Non-pigmented ciliary epithelial cell (primary cell): ENCODE measurements at regions not wholly inside any gene's neighbourhood (a gene's known extent, or its start where the extent isn't known, plus 50 kb on each side); places are given as distances from the start of the nearest gene placed in this dataset.

Experiments used
- DNase-seq: peaks from one replicate; pipeline ENCODE4 v3.0.0-alpha.2; 2010; ENCODE audit warnings: low read depth

DNA sequence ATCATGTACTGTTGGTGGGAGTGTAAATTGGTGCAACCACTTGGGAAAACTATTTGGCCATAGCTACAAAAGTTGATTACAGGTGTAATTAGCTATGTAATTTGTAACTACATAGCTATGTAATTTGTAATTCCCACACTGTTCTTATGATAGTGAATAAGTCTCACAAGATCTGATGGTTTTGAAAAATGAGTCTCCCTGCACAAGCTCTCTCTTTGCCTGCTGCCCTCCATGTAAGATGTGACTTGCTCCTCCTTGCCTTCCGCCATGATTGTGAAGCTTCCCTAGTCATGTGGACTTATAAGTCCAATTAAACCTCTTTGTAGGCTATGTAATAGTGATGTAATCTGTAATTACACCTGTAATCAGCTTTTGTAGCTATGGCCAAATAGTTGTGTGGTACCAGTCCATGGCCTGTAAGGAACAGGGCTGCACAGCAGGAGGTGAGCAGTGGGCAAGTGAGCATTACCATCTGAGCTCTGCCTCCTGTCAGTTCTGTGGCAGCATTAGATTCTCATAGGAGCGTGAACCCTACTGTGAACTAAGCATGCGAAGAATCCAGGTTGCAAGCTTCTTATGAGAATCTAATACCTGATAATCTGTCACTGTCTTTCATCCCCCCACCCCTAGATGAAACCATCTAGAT is 133.7 kb upstream of the COPS8 start:
- DNase-seq, result no peak

DNA sequence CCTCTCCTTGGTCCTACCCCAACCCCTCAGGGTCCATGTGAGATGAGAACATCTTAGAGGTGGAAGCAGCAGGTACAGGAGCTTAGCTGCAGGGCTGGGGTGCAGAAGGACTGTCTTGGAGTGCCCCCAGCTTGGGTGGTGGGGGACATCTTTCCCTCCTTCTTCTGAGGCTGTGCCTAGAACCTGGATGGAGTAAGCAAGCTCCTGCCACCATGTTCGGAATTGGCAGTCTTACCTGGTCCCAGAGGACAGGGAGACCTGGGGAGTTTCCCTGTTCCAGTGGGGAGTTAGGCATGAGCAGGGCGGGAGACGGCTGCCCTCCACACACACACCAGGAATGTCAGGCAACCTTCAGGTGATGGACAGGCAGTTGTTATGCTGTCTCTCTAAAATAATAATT is 131.0 kb upstream of the COPS8 start:
- DNase-seq, result no peak

DNA sequence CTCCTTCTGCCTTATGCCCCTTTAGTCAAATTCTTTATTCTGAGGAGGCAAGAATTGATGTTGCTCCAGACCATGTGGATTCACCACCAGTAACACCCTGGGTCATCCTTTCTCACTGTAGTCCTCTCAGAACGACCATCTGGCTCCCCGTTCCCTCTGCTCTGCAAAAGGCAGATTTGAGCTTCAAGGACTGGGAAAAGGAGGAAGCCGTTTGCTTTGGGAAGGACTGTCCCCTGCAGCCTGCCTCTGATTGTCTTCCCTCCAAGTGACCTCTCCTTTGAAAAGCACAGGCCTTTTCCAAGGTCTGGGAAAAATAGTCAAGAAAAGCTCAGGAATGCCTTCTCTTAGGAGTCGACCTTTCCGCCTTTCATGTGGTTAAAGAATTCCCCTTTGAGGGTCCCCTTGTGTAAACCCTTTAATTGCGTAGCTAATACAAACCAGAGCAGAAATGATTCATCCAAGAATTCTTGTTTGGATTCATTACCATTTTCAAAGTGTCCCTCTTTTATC is 130.1 kb upstream of the COPS8 start:
- no peak for DNase-seq

GRCh38 chr2:236956031-236956618 is 129.6 kb upstream of the COPS8 start:
- no peak for DNase-seq

GRCh38 chr2:236956641-236957040 is 129.0 kb upstream of the COPS8 start:
- no peak for DNase-seq

DNA sequence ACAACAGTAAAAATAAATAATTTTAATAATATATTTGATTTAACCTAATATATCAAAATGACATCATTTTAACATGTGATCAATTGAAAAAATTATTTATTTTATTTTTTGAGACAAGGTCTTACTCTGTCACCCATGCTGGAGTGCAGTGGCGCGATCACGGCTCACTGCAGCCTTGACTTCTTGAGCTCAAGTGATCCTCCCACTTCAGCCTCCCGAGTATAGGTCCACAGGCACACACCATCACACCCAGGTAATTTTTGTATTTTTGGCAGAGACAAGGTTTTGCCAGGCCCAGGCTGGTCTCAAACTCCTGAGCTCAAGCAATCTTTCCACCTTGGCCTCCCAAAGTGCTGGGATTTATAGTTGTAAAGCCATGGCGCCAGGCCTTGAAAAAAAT is 126.7 kb upstream of the COPS8 start:
- DNase-seq, result no peak

- no peak for DNase-seq
Measured at GRCh38 chr2:236959876-236960275, 125.8 kb upstream of the COPS8 start.

- DNase-seq, result no peak
Measured at GRCh38 chr2:236960531-236960930, 125.2 kb upstream of the COPS8 start.

DNA sequence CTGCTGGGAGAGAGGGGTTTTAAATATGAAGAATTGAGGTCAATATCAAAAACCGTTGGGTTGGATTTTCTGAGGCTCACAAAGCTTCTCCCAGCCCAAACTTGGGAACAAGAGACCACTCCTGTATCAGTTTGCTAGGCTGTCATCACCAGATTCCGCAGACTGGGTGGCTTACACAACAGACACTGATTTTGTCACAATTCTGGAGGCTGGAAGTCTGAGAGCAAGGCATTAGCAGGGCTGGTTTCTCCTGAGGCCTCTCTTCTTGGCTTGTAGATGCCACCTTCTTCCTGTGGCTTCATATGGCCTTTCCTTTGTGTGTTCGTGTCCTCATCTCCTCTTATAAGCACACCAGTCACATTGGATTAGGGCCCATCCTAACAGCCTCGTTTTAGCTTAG is 122.9 kb upstream of the COPS8 start:
- DNase-seq, result no peak

DNA sequence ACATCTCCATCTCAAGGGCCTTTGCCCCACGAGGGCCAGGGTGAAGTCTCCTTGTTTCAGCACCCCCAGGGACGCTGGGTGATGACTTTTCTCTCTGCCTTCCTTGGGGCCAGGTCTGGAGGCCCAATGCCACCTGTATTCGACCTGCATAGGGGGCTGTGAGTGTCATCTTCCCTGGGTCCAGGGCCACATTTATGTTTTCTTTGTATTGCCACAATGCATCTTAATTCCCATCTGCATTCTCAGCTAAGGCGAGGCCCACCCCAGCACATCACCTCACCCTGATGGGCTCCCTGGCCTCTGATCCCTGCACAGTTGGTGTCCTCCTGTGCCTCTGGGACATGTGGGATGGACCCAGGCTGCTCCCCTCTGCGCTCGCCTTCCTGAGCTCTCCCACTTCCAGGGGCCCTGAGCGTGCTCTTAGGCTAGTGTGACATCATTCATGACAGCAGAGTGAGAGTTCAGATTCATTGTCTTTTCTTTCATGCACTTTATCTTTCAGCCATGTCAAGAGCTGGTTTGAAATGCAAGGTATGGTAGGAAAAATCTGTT is 122.0 kb upstream of the COPS8 start:
- no peak for DNase-seq

- no peak for DNase-seq
Measured at GRCh38 chr2:236964291-236964690, 121.4 kb upstream of the COPS8 start.

- no peak for DNase-seq
Measured at GRCh38 chr2:236965021-236965840, 120.5 kb upstream of the COPS8 start.

DNA sequence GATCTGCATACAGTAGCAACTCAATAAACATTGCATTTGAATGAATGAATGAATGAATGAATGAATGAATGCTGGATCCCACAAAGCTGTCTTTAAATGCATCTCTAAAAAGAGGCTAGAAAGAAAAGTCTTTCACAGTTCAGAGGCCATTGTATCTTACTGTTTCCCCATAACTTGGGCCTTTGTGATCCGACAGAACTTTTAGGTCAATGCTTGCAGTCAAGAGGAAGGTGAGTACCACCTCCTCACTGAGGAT is 119.9 kb upstream of the COPS8 start:
- no peak for DNase-seq

DNA sequence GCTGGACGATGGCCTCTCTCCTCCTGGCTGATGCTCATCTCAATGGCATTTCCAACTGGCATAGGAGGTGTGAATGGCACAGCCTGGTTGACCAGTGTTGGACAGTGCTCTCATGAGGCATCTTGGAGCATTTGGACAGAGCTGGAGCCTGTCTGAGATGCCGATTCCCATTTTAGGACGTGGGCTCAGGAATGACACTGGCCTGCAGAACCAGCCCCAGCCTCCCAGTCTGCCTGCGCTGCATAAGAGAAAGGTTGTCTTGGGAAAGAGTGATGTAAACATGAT is 118.2 kb upstream of the COPS8 start:
- no peak for DNase-seq

DNA sequence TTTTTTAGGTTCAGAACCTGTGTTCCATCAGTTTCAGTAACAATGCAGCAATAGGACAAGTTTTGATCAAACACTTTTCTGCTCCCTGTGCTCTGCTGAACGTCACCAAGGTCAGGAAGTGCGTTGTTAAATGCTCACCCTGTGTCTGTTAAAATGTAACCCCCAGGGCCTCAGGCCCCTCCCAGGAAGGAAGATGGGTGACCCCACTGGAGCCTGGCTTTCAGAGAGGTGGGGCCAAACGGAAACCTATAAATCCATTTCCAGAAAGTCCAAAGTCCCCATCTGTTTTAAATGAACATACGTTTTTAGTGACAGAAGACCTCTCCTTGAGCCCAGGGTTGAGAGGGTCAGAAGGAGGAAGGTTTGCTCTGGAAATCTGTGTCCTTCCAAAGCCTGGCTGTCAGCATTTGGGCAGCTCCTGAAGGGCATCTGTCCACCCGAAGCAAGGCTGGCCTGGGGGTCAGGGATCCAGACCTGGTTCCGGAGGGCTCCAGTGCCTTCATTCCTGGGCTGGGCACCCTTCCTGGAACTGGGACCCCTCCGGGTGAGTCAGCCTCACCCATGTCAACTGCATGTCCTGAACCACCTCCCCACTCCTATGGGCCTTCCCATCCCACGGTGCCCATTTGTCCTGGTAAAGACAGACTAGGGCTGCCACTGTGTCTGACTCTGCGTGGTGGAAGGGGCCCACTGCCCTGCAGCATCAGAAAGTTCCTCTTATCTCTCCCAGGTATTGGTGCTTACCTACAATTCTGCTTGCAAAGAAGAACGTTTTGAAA is 117.4 kb upstream of the COPS8 start:
- no peak for DNase-seq

DNA sequence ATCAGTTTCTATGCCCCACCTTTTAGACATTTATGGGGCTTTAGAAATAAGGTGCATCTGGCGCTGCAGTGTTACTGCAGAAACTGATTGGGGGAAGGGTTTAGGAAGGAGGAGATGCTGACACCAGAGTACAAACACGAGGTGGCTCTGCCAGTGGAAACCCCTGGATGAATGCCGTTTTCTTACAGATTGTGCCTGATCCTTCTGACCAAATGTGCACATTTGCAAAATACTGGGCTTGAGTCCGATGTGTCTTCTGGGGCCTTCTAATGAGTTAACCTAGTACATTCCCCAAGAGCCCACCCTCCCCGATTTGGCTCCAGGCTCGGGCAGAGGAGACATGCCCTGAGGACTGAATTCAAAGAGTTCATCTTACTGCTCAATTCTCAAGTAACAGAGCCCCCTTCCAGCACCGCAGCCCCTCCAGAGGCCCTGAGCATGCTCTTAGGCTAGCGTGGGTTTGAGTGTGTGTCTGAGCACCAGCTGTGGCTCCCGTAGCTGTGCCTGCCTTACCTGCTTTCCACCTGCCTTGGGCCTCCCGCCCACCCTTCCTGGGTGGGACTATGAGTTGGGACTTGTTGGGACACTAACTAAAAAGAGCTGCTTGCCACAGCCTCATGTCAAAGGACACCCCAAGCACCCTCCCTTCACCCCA is 116.7 kb upstream of the COPS8 start:
- DNase-seq, result no peak

DNA sequence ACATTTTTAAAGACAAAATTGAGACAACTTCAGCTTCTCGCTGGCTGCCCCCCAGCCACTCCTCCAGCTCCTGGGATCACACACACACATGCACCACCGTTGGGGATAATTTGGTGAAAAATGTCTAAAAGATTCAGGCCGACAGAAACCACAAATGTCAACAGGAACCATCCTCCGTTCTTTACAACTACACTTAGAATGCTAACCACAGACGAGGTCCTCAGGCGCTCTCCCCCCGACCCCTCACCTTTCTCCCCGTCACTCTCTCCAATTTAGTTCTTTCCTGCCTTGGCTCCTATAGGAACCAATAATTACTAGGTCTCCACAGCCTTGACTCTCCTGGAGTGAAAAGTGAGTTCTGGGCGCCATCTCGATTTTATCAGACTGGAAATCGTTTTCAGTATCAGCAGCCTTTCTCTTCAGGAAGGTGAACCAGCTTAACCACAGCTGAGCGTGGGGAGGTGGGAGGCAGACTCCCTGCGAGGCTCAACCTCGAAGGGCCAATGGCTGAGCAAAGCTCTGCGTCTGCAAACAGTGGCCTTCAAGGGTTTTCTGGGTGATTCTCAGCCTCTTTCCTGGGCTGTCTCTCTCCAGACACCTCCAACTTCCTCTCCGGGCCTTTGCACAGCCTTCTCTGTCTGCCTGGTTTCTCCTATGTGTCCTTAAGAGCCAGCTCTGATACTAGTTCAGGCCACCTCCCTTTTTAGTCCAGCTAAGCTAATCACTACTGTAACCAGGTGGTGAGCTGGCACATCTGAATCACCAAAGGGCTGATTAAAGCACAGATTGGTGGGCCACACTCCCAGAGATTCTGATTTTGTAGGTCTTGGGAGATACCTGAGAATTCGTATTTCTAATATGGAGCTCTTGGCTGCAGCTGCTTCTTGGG is 115.7 kb upstream of the COPS8 start:
- DNase-seq, result no peak

DNA sequence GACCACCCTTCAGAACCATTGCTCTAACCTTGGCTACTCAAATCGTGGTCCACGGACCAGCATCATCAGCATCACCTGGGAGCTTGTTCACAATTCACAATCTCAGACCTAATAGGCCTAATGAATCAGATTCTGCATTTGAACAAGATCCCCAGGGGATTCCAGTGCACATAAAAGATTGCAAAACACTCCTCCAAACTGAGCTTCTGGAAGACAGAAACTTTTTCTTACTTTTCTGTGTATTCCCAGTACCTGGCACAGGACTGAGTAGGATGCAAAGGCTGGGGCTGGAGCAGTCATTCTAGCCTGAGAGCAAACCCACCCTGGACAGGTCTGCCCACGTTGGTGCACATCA is 115.1 kb upstream of the COPS8 start:
- DNase-seq, result no peak

DNA sequence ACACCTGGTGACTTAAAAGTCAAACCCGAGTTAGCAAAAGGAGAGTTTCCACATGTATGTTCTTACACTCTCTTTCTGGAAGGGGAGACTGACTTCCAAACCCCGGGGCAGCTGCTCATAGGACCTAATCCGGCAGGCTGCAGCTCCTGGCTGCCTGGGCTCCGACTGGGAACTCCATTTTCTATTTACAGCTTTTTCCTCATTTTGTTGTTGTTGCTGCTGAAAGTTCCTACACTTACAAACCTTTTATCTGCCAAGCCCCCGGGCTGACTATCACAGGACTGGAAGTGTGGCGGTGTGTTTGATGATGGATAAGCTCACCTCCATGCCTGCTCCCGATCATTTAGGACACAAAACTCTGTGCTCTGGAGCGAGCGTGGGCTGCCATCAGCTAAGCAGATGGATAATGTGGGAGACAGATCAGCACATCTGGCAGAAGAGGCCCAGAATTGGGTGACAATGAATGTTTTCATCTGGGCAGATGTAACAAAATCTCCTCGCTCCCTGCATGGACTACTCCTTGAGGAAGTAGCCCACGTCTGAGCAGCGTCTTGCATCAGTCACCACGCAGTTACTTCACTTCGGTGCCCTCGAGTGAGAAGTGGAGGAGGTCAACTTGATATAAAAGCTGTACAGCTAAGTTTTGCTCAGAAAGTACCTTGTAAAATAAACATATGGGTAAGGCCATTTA is 114.4 kb upstream of the COPS8 start:
- DNase-seq, result no peak

DNA sequence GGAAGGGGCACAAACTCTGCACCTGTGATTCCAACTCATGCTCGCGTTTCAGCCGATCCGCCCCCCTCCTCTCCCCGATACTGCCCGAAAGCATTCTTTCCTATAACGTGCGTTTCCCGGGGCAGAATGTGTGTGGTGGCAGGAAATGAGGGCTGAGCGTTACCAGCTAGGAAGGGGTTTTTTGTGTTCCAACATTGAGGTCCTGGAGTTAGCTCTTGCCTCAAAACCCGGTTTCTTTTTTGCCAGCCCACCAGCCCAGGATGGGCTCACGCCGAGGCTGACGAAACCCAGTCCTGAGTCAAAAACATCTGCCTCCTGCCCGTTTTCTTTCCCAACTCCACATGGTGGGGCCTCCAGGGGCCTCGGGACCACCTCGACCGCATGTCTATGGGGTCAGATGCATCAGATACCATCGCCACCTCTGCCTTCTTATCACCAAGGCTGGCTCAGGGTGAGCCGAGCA is 113.7 kb upstream of the COPS8 start:
- no peak for DNase-seq
